Lower lobe of right lung (tissue), 2 donors: ENCODE measurements at regions not wholly inside any gene's neighbourhood (a gene's known extent, or its start where the extent isn't known, plus 50 kb on each side); places are given as distances from the start of the nearest gene placed in this dataset.
A peak's percentile ranks its signal among the peaks of the same experiment; 100 is the strongest.

Source experiments
- ATAC-seq, 2 donors: fragments of 200-7000 bp; cut with Tn5 transposase; one replicate each; pipeline ENCODE4 v1.9.1; 2020 to 2022; ENCODE audit warnings: mild to moderate bottlenecking in 2 of 2, moderate library complexity in 2 of 2
- DNase-seq: peaks from one replicate; pipeline ENCODE4 v3.0.0-alpha.2; 2020
- H3K27ac ChIP-seq: fragments of 200-600 bp; one replicate; pipeline ENCODE4 v1.8.0; 2022
- H3K27me3 ChIP-seq: fragments of 200-600 bp; one replicate; pipeline ENCODE4 v1.8.0; 2022; ENCODE audit warnings: low read depth
- H3K36me3 ChIP-seq: fragments of 200-600 bp; one replicate; pipeline ENCODE4 v1.8.0; 2022; ENCODE audit warnings: mild to moderate bottlenecking
- H3K4me1 ChIP-seq: fragments of 200-600 bp; one replicate; pipeline ENCODE4 v1.8.0; 2022
- H3K4me3 ChIP-seq: fragments of 200-600 bp; one replicate; pipeline ENCODE4 v1.8.0; 2022; ENCODE audit warnings: mild to moderate bottlenecking
- H3K9me3 ChIP-seq: fragments of 200-600 bp; one replicate; pipeline ENCODE4 v1.8.0; 2022
- CTCF ChIP-seq: fragments of 200-600 bp; IDR thresholded peaks from one replicate; pipeline ENCODE4 v1.8.0; 2022; ENCODE audit warnings: antibody characterized with exemption, mild to moderate bottlenecking
- intact Hi-C: fragments of 100-400 bp; cut with DNase I; formaldehyde crosslinking; loops from one replicate; pipeline ENCODE4 v1.11.0; 2022
- donor health status: DM: no; HTN: yes; CAD: no; lungs with severe emphysema.

GRCh38 chr15:38817427-38818156 is 253.0 kb upstream of the RASGRP1 start:
- no peaks in the 10 kb centered on the region for H3K4me1 ChIP-seq
- no peaks in the 10 kb centered on the region for H3K27me3 ChIP-seq
- intact Hi-C loops = no loop called here
- ATAC-seq (peak; percentile 95 to 97), DNase-seq (peak; percentile 86)
- no peak overlapping the region for H3K27ac ChIP-seq
- H3K36me3 ChIP-seq = no peaks in the 10 kb centered on the region
- H3K9me3 ChIP-seq = no peaks in the 10 kb centered on the region
- H3K4me3 ChIP-seq = no peak overlapping the region
- TF ChIP-seq CTCF = peak; percentile 99

GRCh38 chr15:38818157-38818790 is 253.7 kb upstream of the RASGRP1 start:
- TF ChIP-seq CTCF = no peak
- H3K4me3 ChIP-seq = no peak overlapping the region
- H3K27me3 ChIP-seq = no peaks in the 10 kb centered on the region
- peak; percentile 8 to 17 for ATAC-seq
- no peak overlapping the region for H3K27ac ChIP-seq
- DNase-seq = no peak
- intact Hi-C loops = no loop called here
- no peaks in the 10 kb centered on the region for H3K36me3 ChIP-seq
- no peaks in the 10 kb centered on the region for H3K9me3 ChIP-seq
- H3K4me1 ChIP-seq = no peaks in the 10 kb centered on the region

- Histone ChIP-seq H3K4me3 (no peak overlapping the region), H3K27me3 (no peaks in the 10 kb centered on the region), H3K27ac (no peak overlapping the region), H3K9me3 (no peaks in the 10 kb centered on the region), H3K4me1 (no peaks in the 10 kb centered on the region), H3K36me3 (no peaks in the 10 kb centered on the region)
- intact Hi-C loops = no loop called here
- DNase-seq = no peak
- no peak for TF ChIP-seq CTCF
- no peak for ATAC-seq
Observed at GRCh38 chr15:38819387-38819950, 254.9 kb upstream of the RASGRP1 start.

GRCh38 chr15:38823263-38823662 is 258.6 kb upstream of the RASGRP1 start:
- Histone ChIP-seq H3K36me3 (no peaks in the 10 kb centered on the region), H3K9me3 (no peaks in the 10 kb centered on the region), H3K27ac (no peak overlapping the region), H3K27me3 (no peaks in the 10 kb centered on the region), H3K4me1 (no peaks in the 10 kb centered on the region), H3K4me3 (no peak overlapping the region)
- DNase-seq (no peak), ATAC-seq (no peak)
- no peak for TF ChIP-seq CTCF
- intact Hi-C loops = no loop called here

GRCh38 chr15:38824719-38825118 is 260.1 kb upstream of the RASGRP1 start:
- Histone ChIP-seq H3K27me3 (no peaks in the 10 kb centered on the region), H3K4me1 (no peaks in the 10 kb centered on the region), H3K27ac (no peak overlapping the region), H3K36me3 (no peaks in the 10 kb centered on the region), H3K9me3 (no peaks in the 10 kb centered on the region), H3K4me3 (no peak overlapping the region)
- no peak for DNase-seq
- intact Hi-C loops = no loop called here
- no peak for ATAC-seq
- TF ChIP-seq CTCF = no peak
